Calu3 (cell line): ENCODE measurements at regions not wholly inside any gene's neighbourhood (a gene's known extent, or its start where the extent isn't known, plus 50 kb on each side); places are given as distances from the start of the nearest gene placed in this dataset.

Source experiments
- BruUV-seq: library from RNA; stranded (reverse); fragments of 400-500 nt; replicated peaks from 2 replicates; lab custom pipeline; 2021; lab: Mats Ljungman, UMichigan
- CTCF ChIA-PET: fragments of 300-600 bp; sonication (Branson Sonifier 250); formaldehyde crosslinking; loops from one replicate; lab custom pipeline; 2022; ENCODE audit warnings: antibody characterized with exemption; lab: Charles Lee
- DNase-seq: peaks from one replicate; pipeline ENCODE4 v3.0.0; 2022
- H3K27ac Mint-ChIP-seq: one replicate; pipeline ENCODE4 v1.8.0; 2022; ENCODE audit warnings: mixed read lengths; ENCODE audit not compliant: unreplicated experiment
- H3K27me3 Mint-ChIP-seq: one replicate; pipeline ENCODE4 v1.8.0; 2022; ENCODE audit warnings: mixed read lengths; ENCODE audit not compliant: unreplicated experiment
- H3K36me3 Mint-ChIP-seq: one replicate; pipeline ENCODE4 v1.8.0; 2022; ENCODE audit warnings: mild to moderate bottlenecking, moderate library complexity, mixed read lengths; ENCODE audit not compliant: insufficient read depth, unreplicated experiment
- H3K4me1 Mint-ChIP-seq: one replicate; pipeline ENCODE4 v1.8.0; 2022; ENCODE audit warnings: mild to moderate bottlenecking, low read depth, mixed read lengths; ENCODE audit not compliant: unreplicated experiment
- H3K4me3 Mint-ChIP-seq: one replicate; pipeline ENCODE4 v1.8.0; 2022; ENCODE audit warnings: mild to moderate bottlenecking, low read depth, moderate library complexity, mixed read lengths; ENCODE audit not compliant: unreplicated experiment
- H3K9me3 Mint-ChIP-seq: one replicate; pipeline ENCODE4 v1.8.0; 2022; ENCODE audit warnings: low read depth, mixed read lengths; ENCODE audit not compliant: unreplicated experiment
- CTCF ChIP-seq: fragments of 200-600 bp; IDR thresholded peaks from one replicate; pipeline ENCODE4 v1.8.0; 2022; ENCODE audit warnings: antibody characterized with exemption; ENCODE audit not compliant: unreplicated experiment
- intact Hi-C: fragments of 100-400 bp; cut with micrococcal nuclease; formaldehyde crosslinking; loops from one replicate; pipeline ENCODE4 v1.10.0; 2022; ENCODE audit not compliant: unreplicated experiment

- no TSS peak for BruUV-seq
- H3K4me1 Mint-ChIP-seq = no peaks in the 10 kb centered on the region
- H3K4me3 Mint-ChIP-seq = no peak overlapping the region
- H3K27me3 Mint-ChIP-seq = no peaks in the 10 kb centered on the region
- TF ChIP-seq CTCF = no peak
- H3K9me3 Mint-ChIP-seq = no peaks in the 10 kb centered on the region
- no peak overlapping the region for H3K27ac Mint-ChIP-seq
- no peak for DNase-seq
- CTCF ChIA-PET = no interaction called here
- H3K36me3 Mint-ChIP-seq = no peaks in the 10 kb centered on the region
- intact Hi-C loops = no loop called here
Measured at GRCh38 chr4:117768610-117769009, 265.7 kb upstream of the NDST3 start.

GRCh38 chr4:117770269-117771102, 263.8 kb upstream of the NDST3 start:
- CTCF ChIA-PET = no interaction called here
- no peak for DNase-seq
- no peak overlapping the region for H3K27ac Mint-ChIP-seq
- H3K27me3 Mint-ChIP-seq = no peaks in the 10 kb centered on the region
- H3K9me3 Mint-ChIP-seq = no peaks in the 10 kb centered on the region
- H3K4me3 Mint-ChIP-seq = no peak overlapping the region
- intact Hi-C loops = loop anchor here (10.0 kb wide), 1 partner anchor 264 kb away; the partner anchor contains the start of gene NDST3
- no TSS peak for BruUV-seq
- no peaks in the 10 kb centered on the region for H3K4me1 Mint-ChIP-seq
- no peak for TF ChIP-seq CTCF
- H3K36me3 Mint-ChIP-seq = no peaks in the 10 kb centered on the region

GRCh38 chr4:117771647-117772337, 262.5 kb upstream of the NDST3 start:
- Mint-ChIP-seq H3K4me3 (no peak overlapping the region), H3K9me3 (no peaks in the 10 kb centered on the region), H3K4me1 (no peaks in the 10 kb centered on the region), H3K27ac (no peak overlapping the region), H3K36me3 (no peaks in the 10 kb centered on the region), H3K27me3 (no peaks in the 10 kb centered on the region)
- peak; percentile 3 for DNase-seq
- intact Hi-C loops = loop anchor here (10.0 kb wide), 1 partner anchor 263 kb away; the partner anchor contains the start of gene NDST3
- BruUV-seq = no TSS peak
- TF ChIP-seq CTCF = no peak
- CTCF ChIA-PET = interaction anchor here (1.0 kb wide), 1 partner anchor 637 kb away, joined by 3 read pairs; no protein-coding TSS in a partner anchor

GRCh38 chr4:117773064-117773936, 261.0 kb upstream of the NDST3 start:
- H3K4me3 Mint-ChIP-seq = no peak overlapping the region
- no peaks in the 10 kb centered on the region for H3K9me3 Mint-ChIP-seq
- DNase-seq = no peak
- no TSS peak for BruUV-seq
- CTCF ChIA-PET = no interaction called here
- TF ChIP-seq CTCF = no peak
- H3K4me1 Mint-ChIP-seq = no peaks in the 10 kb centered on the region
- H3K36me3 Mint-ChIP-seq = no peaks in the 10 kb centered on the region
- H3K27me3 Mint-ChIP-seq = no peaks in the 10 kb centered on the region
- intact Hi-C loops = loop anchor here (10.0 kb wide), 1 partner anchor 262 kb away; the partner anchor contains the start of gene NDST3
- no peak overlapping the region for H3K27ac Mint-ChIP-seq
